Posterior vena cava (tissue), 2 donors: ENCODE measurements at regions not wholly inside any gene's neighbourhood (a gene's known extent, or its start where the extent isn't known, plus 50 kb on each side); places are given as distances from the start of the nearest gene placed in this dataset.
"Not testable (repeated sequence)": the region's sequence is repeated elsewhere in the genome, so short reads cannot be mapped to it uniquely, and the experiment has no call there.

Source experiments
- DNase-seq: peaks from one replicate; pipeline ENCODE4 v3.0.0-alpha.2; 2020; ENCODE audit warnings: low spot score
- intact Hi-C, 2 donors: fragments of 100-400 bp; cut with DNase I; formaldehyde crosslinking; loops; one replicate each; pipeline versions ENCODE4 v1.14.1 to v1.14.2; 2022 to 2023
- donor health status: DM: yes; HTN: yes; CAD: no.
- donor health status: DM: yes; HTN: yes; CAD: no.

GRCh38 chr15:36090286-36090946, 489.0 kb upstream of the CDIN1 start:
- no peak for DNase-seq
- intact Hi-C loops: no loop called here

DNA sequence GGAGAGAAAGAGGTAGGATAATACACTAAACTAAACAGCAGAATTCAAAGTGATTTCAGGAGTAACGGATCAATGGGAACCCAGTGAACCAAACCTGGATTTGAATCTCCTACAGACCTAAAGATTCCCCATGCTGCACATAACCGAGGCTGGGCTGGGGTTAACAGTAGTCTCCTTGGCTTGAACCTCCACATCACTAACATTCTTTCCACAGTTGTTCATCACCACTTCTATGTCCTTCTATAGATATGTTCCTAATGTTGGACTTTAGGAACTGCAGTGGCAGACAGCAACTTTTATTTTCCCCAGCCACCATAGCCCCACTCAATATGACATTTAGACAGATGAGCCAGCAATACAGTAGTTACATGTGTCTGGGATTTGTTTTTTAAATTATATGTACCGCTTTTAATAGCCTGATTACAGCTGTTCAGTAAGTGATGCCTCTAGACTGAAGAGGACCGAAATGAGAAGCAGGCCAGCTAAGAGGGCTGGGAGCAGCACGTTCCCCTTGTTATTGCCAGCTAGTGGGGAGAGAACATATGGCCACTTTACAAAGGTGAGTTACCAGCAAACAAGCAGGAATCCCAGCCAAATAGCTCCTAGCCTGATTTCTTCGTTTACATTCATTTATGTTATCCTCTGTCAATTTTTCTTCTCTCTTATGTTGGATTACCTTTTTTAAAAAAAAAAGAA, 472.6 kb upstream of the CDIN1 start:
- intact Hi-C loops: no loop called here
- no peak for DNase-seq

- DNase-seq: no peak
- intact Hi-C loops: no loop called here
Observed at GRCh38 chr15:36108541-36108940, 470.9 kb upstream of the CDIN1 start.

DNA sequence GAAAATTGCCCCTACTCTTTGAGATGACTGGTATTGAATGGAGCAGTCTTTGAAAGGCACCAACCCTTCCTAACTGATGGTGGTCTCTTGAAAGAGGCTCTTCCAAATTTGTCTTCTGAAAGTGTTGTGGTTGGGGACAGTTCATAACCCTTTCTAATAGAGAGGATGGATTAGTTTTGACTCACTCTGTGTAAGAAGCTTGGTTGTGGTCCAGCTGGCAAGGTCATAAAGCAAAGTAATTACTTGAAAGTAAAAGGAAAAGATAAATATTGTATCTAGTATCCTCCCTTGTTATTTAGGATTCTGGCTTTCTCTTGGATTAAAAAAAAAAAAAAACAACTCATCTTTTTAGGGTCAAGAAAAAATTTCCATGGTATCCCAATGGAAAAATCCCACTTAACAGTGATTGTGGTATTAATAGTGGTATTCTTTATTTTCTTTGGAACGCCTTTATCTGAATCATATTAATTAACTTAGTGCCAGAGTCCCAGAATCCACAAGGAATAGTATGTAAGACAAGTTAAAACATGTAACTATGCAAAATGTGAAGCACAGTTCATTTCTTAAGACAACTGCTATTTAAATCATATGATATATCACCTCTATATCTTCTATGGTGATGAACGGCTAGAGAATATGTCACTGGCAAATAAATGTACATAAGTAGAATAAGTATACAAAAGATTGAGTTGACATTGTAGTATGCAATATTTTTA, 469.3 kb upstream of the CDIN1 start:
- DNase-seq: no peak
- intact Hi-C loops: no loop called here

DNA sequence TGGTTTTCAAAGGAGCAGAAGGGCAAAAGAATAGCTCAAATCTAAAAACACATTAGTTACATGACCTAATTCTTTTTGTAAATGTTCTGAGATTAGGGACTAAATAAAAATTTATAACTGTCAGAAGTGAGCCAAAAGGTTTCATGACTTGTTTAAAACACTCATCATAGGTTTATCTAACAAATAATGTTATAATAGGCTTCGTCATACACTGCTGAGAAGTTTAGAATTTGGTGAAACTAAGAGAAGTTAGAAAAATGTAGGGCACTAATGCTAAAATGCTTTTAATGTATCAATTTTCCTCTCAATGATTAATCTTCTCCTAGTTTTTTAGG, 468.8 kb upstream of the CDIN1 start:
- intact Hi-C loops: no loop called here
- DNase-seq: no peak

DNA sequence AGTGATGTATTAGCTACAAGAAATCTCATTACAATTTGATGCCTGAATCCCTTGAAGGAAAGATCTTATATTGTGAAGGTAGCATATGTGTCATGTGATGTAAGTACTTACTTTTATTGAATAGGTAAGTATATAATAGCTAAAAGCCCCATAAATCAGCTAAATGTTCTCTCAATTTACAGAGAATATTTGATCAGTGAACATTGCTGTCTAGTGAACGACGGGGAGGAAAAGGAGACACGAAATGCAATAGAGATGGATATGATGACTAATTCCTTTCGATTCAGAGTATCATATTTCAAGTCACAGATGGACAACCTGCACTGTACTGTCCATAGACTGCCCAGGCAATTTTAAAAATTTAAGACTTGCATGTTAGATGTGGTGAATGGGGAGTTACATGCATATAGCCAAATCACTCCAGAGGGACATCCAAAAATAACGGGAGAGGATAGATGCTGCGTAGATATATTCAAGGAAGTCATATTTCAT, 462.1 kb upstream of the CDIN1 start:
- DNase-seq: no peak

DNA sequence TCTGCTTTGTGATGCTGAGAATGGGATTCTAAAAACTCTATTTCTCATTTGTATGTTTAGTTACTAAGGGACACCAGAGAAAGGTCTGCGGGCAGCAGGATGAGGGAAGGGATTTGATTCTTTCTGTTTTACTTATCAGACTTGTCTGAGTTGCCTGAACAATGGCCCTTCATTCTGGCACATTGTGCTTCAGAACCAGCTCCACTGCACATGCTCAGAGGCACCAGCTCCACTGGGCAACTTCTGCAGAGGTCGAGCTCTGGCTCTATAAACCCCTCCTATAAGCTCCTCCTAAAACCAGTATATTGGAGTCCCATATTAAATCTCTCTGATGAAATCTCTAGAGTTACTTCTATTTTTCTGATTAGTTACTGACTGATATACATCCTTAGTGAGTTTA, 453.2 kb upstream of the CDIN1 start:
- DNase-seq: no peak
- intact Hi-C loops: no loop called here

More for the DNA sequence above, 462.1 kb upstream of the CDIN1 start:
- intact Hi-C loops: no loop called here

GRCh38 chr15:36130641-36131310, 448.6 kb upstream of the CDIN1 start:
- DNase-seq: no peak
- intact Hi-C loops: no loop called here

DNA sequence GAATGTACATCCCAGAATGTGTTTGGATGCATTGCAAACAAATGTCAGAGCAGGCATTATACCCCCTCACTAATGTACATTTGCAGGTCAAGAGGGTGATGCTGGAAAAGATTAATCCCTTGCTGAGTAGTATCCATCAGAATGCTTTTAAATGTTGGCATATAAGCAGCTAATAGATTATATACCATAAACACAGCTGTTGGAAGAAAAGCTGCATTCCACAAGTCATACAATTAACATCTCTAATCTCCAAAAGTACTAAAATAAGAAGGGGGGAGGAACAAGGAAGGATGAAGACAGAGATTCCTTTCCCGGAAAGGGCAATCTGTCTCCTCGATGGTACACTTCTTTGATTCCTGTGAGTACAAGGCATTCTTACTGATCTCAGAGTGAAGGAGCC, 445.7 kb upstream of the CDIN1 start:
- no peak for DNase-seq
- intact Hi-C loops: no loop called here

- intact Hi-C loops: no loop called here
- DNase-seq: no peak
Observed at GRCh38 chr15:36136049-36136448, 443.4 kb upstream of the CDIN1 start.

DNA sequence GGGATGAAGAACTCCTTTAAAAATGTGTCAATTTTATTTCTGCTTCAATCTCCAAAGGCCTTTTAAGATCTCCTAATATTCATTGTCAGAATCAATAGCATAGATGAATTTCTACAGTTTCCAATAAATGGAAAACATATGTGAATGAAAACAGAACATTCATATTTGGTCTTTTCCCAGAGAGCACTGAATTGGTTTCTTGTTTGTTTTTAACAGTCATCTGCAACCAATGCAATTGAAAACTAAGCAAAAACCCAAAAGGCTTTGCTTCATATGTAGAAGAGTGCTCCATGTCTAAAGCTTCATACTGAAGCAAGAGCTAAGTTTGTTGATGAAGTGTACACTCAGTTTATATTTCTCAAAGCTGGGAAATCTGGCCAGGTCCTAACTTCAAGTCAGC, 426.5 kb upstream of the CDIN1 start:
- DNase-seq: no peak
- intact Hi-C loops: no loop called here

GRCh38 chr15:36156879-36157427, 422.5 kb upstream of the CDIN1 start:
- intact Hi-C loops: no loop called here
- DNase-seq: no peak

DNA sequence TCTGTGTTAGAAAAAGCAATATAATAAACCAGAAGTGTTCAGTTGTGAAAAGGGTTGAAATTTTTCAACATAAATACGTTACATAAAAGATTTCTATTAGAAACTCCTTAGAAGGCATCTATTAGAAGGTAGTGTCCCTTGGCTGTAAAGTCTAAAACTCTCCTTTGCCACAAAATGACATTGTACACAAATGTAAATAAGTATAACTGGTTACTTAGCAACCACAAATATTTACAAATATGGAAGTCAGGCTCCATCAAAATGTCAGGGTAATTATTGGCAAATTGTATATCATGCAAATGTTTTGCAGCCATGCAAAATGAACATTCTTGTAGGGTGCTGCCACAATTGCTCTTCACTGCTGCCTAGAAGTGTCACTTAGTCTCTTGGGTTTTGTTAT, 419.1 kb upstream of the CDIN1 start:
- intact Hi-C loops: no loop called here
- DNase-seq: no peak

DNA sequence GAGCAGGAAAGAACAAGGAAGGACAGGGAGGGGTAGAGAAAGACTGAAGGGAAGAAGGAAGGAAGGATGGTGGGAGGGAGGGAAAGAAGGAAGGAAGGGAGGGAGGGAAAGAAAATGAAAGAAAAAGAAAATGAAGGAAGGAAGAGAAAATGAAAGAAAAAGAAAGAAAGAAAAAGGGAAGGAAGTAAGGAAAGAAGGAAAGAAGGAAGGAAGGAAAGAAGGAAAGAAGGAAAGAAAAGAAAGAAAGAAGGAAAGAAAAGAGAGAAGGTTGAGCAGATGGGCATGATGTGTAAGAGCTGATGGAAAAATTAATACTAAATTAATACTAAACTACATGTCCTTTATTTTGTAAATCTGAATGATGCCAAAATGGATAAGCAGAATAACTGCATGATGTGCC, 418.3 kb upstream of the CDIN1 start:
- intact Hi-C loops: no loop called here
- DNase-seq: no peak

GRCh38 chr15:36161771-36162212, 417.6 kb upstream of the CDIN1 start:
- intact Hi-C loops: no loop called here
- DNase-seq: no peak

DNA sequence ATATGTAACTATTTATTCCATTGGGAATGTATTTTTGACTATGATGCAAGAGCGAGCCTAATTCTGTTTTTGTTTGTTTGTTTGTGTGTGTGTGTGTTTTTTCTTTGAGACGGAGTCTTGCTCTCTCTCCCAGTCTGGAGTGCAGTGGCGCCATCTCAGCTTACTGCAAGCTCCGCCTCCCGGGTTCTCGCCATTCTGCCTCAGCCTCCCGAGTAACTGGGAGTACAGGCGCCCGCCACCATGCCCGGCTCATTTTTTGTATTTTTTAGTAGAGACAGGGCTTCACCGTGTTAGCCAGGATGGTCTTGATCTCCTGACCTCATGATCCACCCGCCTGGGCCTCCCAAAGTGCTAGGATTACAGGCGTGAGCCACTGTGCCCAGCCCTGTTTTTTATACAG, 415.4 kb upstream of the CDIN1 start:
- intact Hi-C loops, DNase-seq: not testable (repeated sequence)

DNA sequence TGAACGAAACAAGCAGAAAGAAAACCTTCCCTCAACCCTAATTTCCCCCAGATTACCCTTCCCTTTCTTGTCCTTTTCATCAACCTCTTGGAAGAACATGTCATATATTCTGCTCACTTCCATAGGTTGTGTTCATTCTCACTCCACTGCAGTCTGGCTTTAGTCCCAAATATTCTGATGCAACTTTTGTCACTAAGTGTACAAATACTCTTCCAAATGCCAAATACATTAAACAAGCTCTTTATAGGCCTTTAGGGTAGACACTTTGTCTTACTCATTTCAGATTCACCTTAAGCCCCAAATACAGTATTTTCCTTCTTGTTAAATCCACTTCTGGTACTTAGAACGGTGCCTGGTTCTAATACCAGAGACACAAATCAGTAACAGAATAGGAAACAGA, 406.5 kb upstream of the CDIN1 start:
- intact Hi-C loops: no loop called here
- no peak for DNase-seq

- no peak for DNase-seq
- intact Hi-C loops: no loop called here
Observed at GRCh38 chr15:36175186-36175740, 404.2 kb upstream of the CDIN1 start.

DNA sequence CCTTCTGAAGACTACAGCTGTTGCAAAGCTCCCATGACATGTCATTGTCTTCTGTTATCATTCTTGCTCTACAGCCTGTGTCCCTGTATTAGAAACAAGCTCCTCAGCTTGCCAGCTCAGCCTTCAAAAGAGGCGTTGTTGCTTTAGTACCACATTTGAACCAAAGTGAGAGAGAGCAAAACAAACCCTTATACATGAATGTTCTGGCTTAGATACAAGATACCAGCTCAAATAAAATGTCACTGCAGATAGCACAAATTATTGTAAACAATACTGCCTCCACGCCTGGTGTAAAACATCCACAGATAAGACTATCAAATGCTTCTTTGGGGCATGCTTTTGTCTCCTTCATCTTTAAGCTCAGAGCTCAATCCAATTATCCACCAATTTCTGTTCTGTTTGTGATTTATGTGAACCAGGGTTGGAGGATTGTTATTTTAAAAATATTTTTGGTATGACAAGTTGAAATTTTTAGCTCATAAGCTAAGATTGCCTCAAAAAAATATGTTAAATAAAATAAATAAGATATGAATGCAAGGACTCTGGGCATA, 403.6 kb upstream of the CDIN1 start:
- DNase-seq: no peak
- intact Hi-C loops: no loop called here
